ENCODE measurements at regions not wholly inside any gene's neighbourhood (a gene's known extent, or its start where the extent isn't known, plus 50 kb on each side); places are given as distances from the start of the nearest gene placed in this dataset.

GRCh38 chr2:5849562-5849961, 157.4 kb downstream of the SOX11 start:
- in situ Hi-C loops (cut with HindIII; ENCODE audit: extremely low pct_ligation_motif_present, low pct_unique_long_range_greater_than_20kb) = no loop called here

GRCh38 chr2:5851410-5851809, 159.2 kb downstream of the SOX11 start:
- in situ Hi-C loops (cut with HindIII; ENCODE audit: extremely low pct_ligation_motif_present, low pct_unique_long_range_greater_than_20kb) = no loop called here
- Histone ChIP-seq H3K4me2 (ENCODE audit: low read depth, low read length) (no peak overlapping the region), H3K9me3 (ENCODE audit: low read length) (peaks cover 67% of the 10 kb centered on the region), H2AFZ (ENCODE audit: low read length) (no peak overlapping the region), H3K27me3 (ENCODE audit: control insufficient read depth in 1 of 2, insufficient read depth in 2 of 2, low read length in 2 of 2) (no peaks in the 10 kb centered on the region), H4K20me1 (ENCODE audit: insufficient read depth, low read length) (no peaks in the 10 kb centered on the region), H3K4me3 (replicated peaks in 1 of 3; ENCODE audit: insufficient read depth in 1 of 3, low read depth in 2 of 3, low read length in 3 of 3) (no peak overlapping the region), H3K9ac (ENCODE audit: insufficient read depth, low read depth, low read length) (no peak overlapping the region), H3K79me2 (ENCODE audit: insufficient read depth, low read length) (no peaks in the 10 kb centered on the region), H3K27ac (ENCODE audit: extremely low read length, insufficient read depth, low read length) (no peak overlapping the region), H3K4me1 (ENCODE audit: insufficient read depth, low read length) (no peaks in the 10 kb centered on the region), H3K36me3 (replicated peaks in 1 of 2; ENCODE audit: control insufficient read depth in 1 of 2, insufficient read depth in 2 of 2, low read length in 2 of 2) (no peaks in the 10 kb centered on the region)
- no TSS peak for BruUV-seq (replicated peaks)
- ChIA-PET CTCF (ENCODE audit: low intra/inter-chr PET ratio, low total read pairs) (no interaction called here), POLR2A (no interaction called here)
- no peak for FAIRE-seq
- DNase-seq (ENCODE audit: low spot score) = no peak
- ATAC-seq = no peak
- intact Hi-C loops (cut with micrococcal nuclease; ENCODE audit: unreplicated experiment) = no loop called here
- TF ChIP-seq ZNF382 (CRISPR knock-in tag; IDR thresholded peaks at IDR 0.05; ENCODE audit: borderline replicate concordance) (no peak), SRSF1 (optimal IDR thresholded peaks at IDR 0.05; ENCODE audit: low read depth, low read length) (no peak), ATF2 (CRISPR knock-in tag; IDR thresholded peaks at IDR 0.05) (no peak)

More at GRCh38 chr2:5849562-5849961, 157.4 kb downstream of the SOX11 start:
- BruUV-seq (replicated peaks) = no TSS peak
- H3K27ac ChIP-seq (ENCODE audit: extremely low read length, insufficient read depth, low read length) = no peak overlapping the region
- ChIA-PET POLR2A (no interaction called here), CTCF (ENCODE audit: low intra/inter-chr PET ratio, low total read pairs) (no interaction called here)
- DNase-seq (ENCODE audit: low spot score) (no peak), FAIRE-seq (no peak), ATAC-seq (no peak)
- H3K4me2 ChIP-seq (ENCODE audit: low read depth, low read length) = no peak overlapping the region
- H3K9ac ChIP-seq (ENCODE audit: insufficient read depth, low read depth, low read length) = no peak overlapping the region
- no peak for TF ChIP-seq ATF7-NPFF (CRISPR knock-in tag; IDR thresholded peaks at IDR 0.05; ENCODE audit: low read depth)
- TF ChIP-seq CREBL2 (CRISPR knock-in tag; IDR thresholded peaks at IDR 0.05; ENCODE audit: borderline replicate concordance) = no peak
- no peak for TF ChIP-seq NR3C1 (CRISPR knock-in tag; IDR thresholded peaks at IDR 0.05)
- TF ChIP-seq ZNF674 (CRISPR knock-in tag; IDR thresholded peaks at IDR 0.05; ENCODE audit: low read depth) = no peak
- no peak for TF ChIP-seq SNAPC5 (CRISPR knock-in tag; IDR thresholded peaks at IDR 0.05; ENCODE audit: borderline replicate concordance)
- TF ChIP-seq THAP8 (CRISPR knock-in tag; IDR thresholded peaks at IDR 0.05; ENCODE audit: borderline replicate concordance) = no peak
- TF ChIP-seq MED8 (CRISPR knock-in tag; IDR thresholded peaks at IDR 0.05; ENCODE audit: insufficient replicate concordance) = no peak
- no peak for TF ChIP-seq ZNF292 (CRISPR knock-in tag; IDR thresholded peaks at IDR 0.05; ENCODE audit: borderline replicate concordance, low read depth)
- TF ChIP-seq ZNF572 (CRISPR knock-in tag; IDR thresholded peaks at IDR 0.05) = no peak
- TF ChIP-seq SPEN (CRISPR knock-in tag; IDR thresholded peaks at IDR 0.05; ENCODE audit: low read depth) = no peak
- no peak for TF ChIP-seq ZNF543 (CRISPR knock-in tag; IDR thresholded peaks at IDR 0.05)
- TF ChIP-seq ZNF33A (CRISPR knock-in tag; IDR thresholded peaks at IDR 0.05; ENCODE audit: borderline replicate concordance) = no peak
- TF ChIP-seq XBP1 (CRISPR knock-in tag; IDR thresholded peaks at IDR 0.05) = no peak
- intact Hi-C loops (cut with micrococcal nuclease; ENCODE audit: unreplicated experiment) = no loop called here
- no peak overlapping the region for H3K4me3 ChIP-seq (replicated peaks in 1 of 3; ENCODE audit: insufficient read depth in 1 of 3, low read depth in 2 of 3, low read length in 3 of 3)
- H3K27me3 ChIP-seq (ENCODE audit: control insufficient read depth in 1 of 2, insufficient read depth in 2 of 2, low read length in 2 of 2) = no peaks in the 10 kb centered on the region
- H2AFZ ChIP-seq (ENCODE audit: low read length) = no peak overlapping the region
- peaks cover 63% of the 10 kb centered on the region for H3K9me3 ChIP-seq (ENCODE audit: low read length)
- H4K20me1 ChIP-seq (ENCODE audit: insufficient read depth, low read length) = no peaks in the 10 kb centered on the region
- no peaks in the 10 kb centered on the region for H3K79me2 ChIP-seq (ENCODE audit: insufficient read depth, low read length)
- no peaks in the 10 kb centered on the region for H3K36me3 ChIP-seq (replicated peaks in 1 of 2; ENCODE audit: control insufficient read depth in 1 of 2, insufficient read depth in 2 of 2, low read length in 2 of 2)
- WGBS (ENCODE audit: low lambda C conversion rate) = 0% methylated on average over 3 of the region's 3 CpGs
- no peaks in the 10 kb centered on the region for H3K4me1 ChIP-seq (ENCODE audit: insufficient read depth, low read length)

All from HepG2 (cell line).